ENCODE measurements at regions not wholly inside any gene's neighbourhood (a gene's known extent, or its start where the extent isn't known, plus 50 kb on each side); places are given as distances from the start of the nearest gene placed in this dataset.

DNA sequence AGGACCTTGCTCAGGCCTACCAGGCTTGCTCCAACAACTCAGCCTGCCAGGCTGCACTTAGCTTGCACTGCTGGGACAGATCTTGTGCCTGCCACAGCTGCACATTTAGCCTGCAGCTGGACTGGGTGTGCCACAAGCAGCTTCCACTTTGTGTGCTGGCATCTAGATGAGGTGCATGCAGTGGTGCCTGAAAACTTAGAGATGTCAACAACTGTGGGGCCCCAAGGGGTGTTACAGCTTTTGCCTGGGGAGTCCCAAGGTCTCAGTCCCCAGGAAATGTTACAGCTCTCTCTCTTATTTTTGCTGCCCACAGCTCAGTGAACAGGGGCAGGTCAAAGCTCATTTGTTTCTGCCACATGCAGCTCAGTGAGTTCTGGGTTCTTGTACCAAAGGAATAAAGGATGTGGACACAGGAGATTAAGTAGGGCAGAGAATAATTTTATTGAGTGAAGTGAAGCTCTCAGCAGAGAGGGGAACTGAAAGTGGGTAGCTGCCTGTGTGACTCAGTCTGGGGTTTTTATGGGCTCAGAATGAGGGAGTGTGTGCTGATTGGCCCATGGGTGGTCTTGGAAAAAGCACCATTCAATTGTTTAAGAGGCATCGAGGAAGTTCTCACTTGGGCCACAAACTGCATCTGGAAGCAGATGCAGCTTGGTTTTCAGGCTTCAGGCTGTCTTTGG, 828.3 kb downstream of the TECRL start:
- H3K4me3 ChIP-seq (ENCODE audit: low read depth, low read length): no peak overlapping the region
- DNase-seq (ENCODE audit: low read depth): no peak
- TF ChIP-seq, protein P1, sequence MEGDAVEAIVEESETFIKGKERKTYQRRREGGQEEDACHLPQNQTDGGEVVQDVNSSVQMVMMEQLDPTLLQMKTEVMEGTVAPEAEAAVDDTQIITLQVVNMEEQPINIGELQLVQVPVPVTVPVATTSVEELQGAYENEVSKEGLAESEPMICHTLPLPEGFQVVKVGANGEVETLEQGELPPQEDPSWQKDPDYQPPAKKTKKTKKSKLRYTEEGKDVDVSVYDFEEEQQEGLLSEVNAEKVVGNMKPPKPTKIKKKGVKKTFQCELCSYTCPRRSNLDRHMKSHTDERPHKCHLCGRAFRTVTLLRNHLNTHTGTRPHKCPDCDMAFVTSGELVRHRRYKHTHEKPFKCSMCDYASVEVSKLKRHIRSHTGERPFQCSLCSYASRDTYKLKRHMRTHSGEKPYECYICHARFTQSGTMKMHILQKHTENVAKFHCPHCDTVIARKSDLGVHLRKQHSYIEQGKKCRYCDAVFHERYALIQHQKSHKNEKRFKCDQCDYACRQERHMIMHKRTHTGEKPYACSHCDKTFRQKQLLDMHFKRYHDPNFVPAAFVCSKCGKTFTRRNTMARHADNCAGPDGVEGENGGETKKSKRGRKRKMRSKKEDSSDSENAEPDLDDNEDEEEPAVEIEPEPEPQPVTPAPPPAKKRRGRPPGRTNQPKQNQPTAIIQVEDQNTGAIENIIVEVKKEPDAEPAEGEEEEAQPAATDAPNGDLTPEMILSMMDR (IDR thresholded peaks at IDR 0.05; ENCODE audit: insufficient read depth, low read depth, low read length): no peak

DNA sequence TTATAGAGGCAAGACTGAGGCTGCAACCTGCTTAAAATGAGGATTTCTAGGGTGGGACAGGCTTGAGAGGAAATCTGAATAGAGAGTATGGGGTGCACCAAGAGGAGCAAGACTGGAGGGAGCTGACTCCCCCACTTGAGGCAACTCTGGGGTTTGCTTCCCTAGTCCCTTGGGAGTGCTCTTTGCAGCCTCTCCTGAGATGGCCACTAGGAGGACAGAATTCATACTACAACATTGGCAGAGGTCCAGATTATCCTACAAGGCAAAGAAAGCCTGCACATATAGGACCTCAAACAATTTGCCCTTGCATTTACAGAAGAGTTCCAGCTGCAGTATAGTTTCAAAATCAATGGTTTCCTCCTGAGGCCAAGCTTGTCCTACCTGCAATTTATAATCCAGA, 830.9 kb downstream of the TECRL start:
- no peak overlapping the region for H3K4me3 ChIP-seq (ENCODE audit: low read depth, low read length)
- TF ChIP-seq, protein P1 (IDR thresholded peaks at IDR 0.05; ENCODE audit: insufficient read depth, low read depth, low read length): no peak
- DNase-seq (ENCODE audit: low read depth): no peak

DNA sequence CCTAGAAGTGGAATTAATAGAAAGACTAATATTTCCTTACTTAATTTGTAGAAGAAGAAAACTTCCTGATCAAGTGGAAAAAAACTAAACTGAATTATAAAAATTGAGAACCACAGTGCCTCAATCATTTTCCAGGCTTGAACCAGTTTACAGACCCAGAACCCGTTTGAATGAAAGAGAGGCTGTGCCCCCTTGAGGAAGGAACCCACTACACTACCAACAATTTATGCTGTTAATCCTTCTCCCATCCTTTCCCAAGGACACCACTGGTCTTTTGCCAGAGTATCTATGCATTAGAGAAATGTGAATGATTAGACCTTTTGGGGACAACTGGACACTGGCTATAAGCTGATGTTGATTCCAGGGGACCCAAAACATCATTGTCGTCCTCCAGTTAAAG, 842.6 kb downstream of the TECRL start:
- no peak overlapping the region for H3K4me3 ChIP-seq (ENCODE audit: low read depth, low read length)

DNA sequence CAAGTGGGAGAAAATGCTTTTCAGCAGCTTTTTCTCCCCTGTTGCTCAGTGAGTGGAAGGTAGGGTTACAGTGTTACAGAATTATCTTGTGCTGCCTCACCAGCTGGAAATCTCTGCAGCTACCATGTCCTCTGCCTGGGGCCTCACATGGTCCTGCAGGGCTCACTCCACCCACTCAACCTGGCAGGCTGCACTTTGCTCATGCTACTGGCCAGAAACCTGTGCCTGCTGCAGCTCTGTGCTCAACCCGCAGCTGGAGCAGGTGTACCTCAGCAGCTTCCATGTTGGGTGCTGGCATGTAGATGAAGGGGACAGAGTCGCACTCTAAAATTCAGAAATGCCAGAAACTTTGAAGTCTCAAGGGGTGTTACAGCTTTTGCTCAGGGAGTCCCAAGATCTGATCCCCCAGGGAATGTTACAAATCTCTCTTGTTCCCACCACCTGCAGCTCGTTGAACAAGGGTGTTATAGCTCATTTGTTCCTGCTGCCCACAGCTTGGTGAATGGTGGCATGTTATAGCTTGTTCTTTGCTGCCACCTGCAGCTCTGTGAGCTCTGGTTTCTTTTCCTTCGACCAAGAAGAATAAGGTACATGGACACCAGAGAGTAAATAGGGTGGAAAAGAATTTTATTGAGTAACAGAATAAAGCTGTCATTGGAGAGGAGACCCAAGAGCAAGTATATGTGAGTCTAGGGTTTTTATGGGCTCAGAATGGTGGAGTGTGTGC, 845.8 kb downstream of the TECRL start:
- H3K4me3 ChIP-seq (ENCODE audit: low read depth, low read length): no peak overlapping the region
- DNase-seq (ENCODE audit: low read depth): no peak
- TF ChIP-seq, protein P1 (IDR thresholded peaks at IDR 0.05; ENCODE audit: insufficient read depth, low read depth, low read length): no peak

More for the DNA sequence above, 842.6 kb downstream of the TECRL start:
- DNase-seq (ENCODE audit: low read depth): no peak
- TF ChIP-seq, protein P1 (IDR thresholded peaks at IDR 0.05; ENCODE audit: insufficient read depth, low read depth, low read length): no peak

DNA sequence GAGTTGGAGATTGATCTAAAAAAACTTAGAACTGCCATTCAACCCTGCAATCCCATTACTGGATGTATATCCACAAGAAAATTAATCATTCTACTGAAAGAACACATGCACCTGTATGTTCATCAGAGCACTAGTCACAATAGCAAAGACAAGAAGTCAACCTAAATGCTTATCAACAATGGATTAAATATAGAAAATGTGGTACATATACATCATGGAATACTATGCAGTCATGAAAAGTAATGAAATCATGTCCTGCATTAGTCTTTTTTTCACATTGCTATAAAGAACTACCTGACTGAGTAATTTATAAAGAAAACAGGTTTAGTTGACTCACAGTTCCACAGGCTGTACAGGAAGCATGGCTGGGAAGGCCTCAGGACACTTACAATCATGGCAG, 850.5 kb downstream of the TECRL start:
- H3K4me3 ChIP-seq (ENCODE audit: low read depth, low read length): no peak overlapping the region
- TF ChIP-seq, protein P1 (IDR thresholded peaks at IDR 0.05; ENCODE audit: insufficient read depth, low read depth, low read length): no peak
- DNase-seq (ENCODE audit: low read depth): no peak

DNA sequence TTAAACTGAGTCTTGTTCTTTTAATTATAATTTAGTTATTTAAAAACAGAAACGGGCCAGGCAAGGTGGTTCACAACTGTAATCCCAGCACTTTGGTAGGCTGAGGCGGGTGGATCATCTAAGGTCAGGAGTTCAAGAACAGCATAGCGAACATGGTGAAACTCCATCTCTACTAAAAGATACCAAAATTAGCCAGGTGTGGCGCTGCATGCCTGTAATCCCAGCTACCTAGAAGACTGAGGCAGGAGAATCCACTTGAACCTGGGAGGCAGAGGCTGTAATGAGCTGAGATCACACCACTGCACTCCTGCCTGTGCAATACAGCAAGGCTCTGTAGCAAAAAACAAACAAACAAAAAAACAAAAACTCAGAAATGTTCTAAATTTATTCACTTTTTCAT, 852.9 kb downstream of the TECRL start:
- no peak for DNase-seq (ENCODE audit: low read depth)
- no peak overlapping the region for H3K4me3 ChIP-seq (ENCODE audit: low read depth, low read length)
- TF ChIP-seq, protein P1 (IDR thresholded peaks at IDR 0.05; ENCODE audit: insufficient read depth, low read depth, low read length): no peak
